ENCODE measurements at regions not wholly inside any gene's neighbourhood (a gene's known extent, or its start where the extent isn't known, plus 50 kb on each side); places are given as distances from the start of the nearest gene placed in this dataset.

GRCh38 chr10:64234489-64234888, 713.3 kb downstream of the REEP3 start:
- no peak for TF ChIP-seq CTCF (IDR thresholded peaks at IDR 0.05; ENCODE audit: borderline replicate concordance, control extremely low read depth, extremely low read depth, insufficient read depth, missing control alignments)

GRCh38 chr10:64257704-64258103, 736.5 kb downstream of the REEP3 start:
- DNase-seq (ENCODE audit: low spot score): no peak
- no peak for TF ChIP-seq CTCF (IDR thresholded peaks at IDR 0.05; ENCODE audit: borderline replicate concordance, control extremely low read depth, extremely low read depth, insufficient read depth, missing control alignments)
- in situ Hi-C loops (cut with MboI; ENCODE audit: low sequenced_read_pairs, unreplicated experiment): no loop called here

More at GRCh38 chr10:64234489-64234888, 713.3 kb downstream of the REEP3 start:
- no peak for DNase-seq (ENCODE audit: low spot score)
- in situ Hi-C loops (cut with MboI; ENCODE audit: low sequenced_read_pairs, unreplicated experiment): no loop called here

- in situ Hi-C loops (cut with MboI; ENCODE audit: low sequenced_read_pairs, unreplicated experiment): no loop called here
- peak; percentile 4 for DNase-seq (ENCODE audit: low spot score)
- no peak for TF ChIP-seq CTCF (IDR thresholded peaks at IDR 0.05; ENCODE audit: borderline replicate concordance, control extremely low read depth, extremely low read depth, insufficient read depth, missing control alignments)
Measured at GRCh38 chr10:64261092-64261491, 739.9 kb downstream of the REEP3 start.

- no peak for TF ChIP-seq CTCF (IDR thresholded peaks at IDR 0.05; ENCODE audit: borderline replicate concordance, control extremely low read depth, extremely low read depth, insufficient read depth, missing control alignments)
- no peak for DNase-seq (ENCODE audit: low spot score)
- in situ Hi-C loops (cut with MboI; ENCODE audit: low sequenced_read_pairs, unreplicated experiment): no loop called here
Measured at GRCh38 chr10:64261676-64262075, 740.5 kb downstream of the REEP3 start.

GRCh38 chr10:64265961-64266360, 744.8 kb downstream of the REEP3 start:
- no peak for DNase-seq (ENCODE audit: low spot score)
- TF ChIP-seq CTCF (IDR thresholded peaks at IDR 0.05; ENCODE audit: borderline replicate concordance, control extremely low read depth, extremely low read depth, insufficient read depth, missing control alignments): no peak
- in situ Hi-C loops (cut with MboI; ENCODE audit: low sequenced_read_pairs, unreplicated experiment): no loop called here

GRCh38 chr10:64271508-64271907, 750.3 kb downstream of the REEP3 start:
- no peak for TF ChIP-seq CTCF (IDR thresholded peaks at IDR 0.05; ENCODE audit: borderline replicate concordance, control extremely low read depth, extremely low read depth, insufficient read depth, missing control alignments)
- in situ Hi-C loops (cut with MboI; ENCODE audit: low sequenced_read_pairs, unreplicated experiment): no loop called here
- DNase-seq (ENCODE audit: low spot score): no peak

GRCh38 chr10:64271983-64272382, 750.8 kb downstream of the REEP3 start:
- TF ChIP-seq CTCF (IDR thresholded peaks at IDR 0.05; ENCODE audit: borderline replicate concordance, control extremely low read depth, extremely low read depth, insufficient read depth, missing control alignments): no peak
- in situ Hi-C loops (cut with MboI; ENCODE audit: low sequenced_read_pairs, unreplicated experiment): no loop called here
- DNase-seq (ENCODE audit: low spot score): no peak

All from GM13976 (cell line).